Bronchial epithelial cell (primary cell): ENCODE measurements at regions not wholly inside any gene's neighbourhood (a gene's known extent, or its start where the extent isn't known, plus 50 kb on each side); places are given as distances from the start of the nearest gene placed in this dataset.

Experiments used
- DNase-seq: peaks from one replicate; pipeline ENCODE4 v3.0.0-alpha.2; 2010; ENCODE audit warnings: low read depth
- FAIRE-seq: peaks from 2 replicates; lab custom pipeline; 2011; peaks lifted over from hg19 to GRCh38; lab: Jason Lieb, UNC
- H3K27me3 ChIP-seq: 2 replicates; pipeline ENCODE4 v1.5.1; 2011; ENCODE audit warnings: low read length; ENCODE audit not compliant: control insufficient read depth, insufficient read depth
- H3K36me3 ChIP-seq: 2 replicates; pipeline ENCODE4 v1.5.1; 2011; ENCODE audit warnings: low read length; ENCODE audit not compliant: control insufficient read depth, insufficient read depth
- H3K4me3 ChIP-seq: 2 replicates; pipeline ENCODE4 v1.5.1; 2011; ENCODE audit warnings: mild to moderate bottlenecking, low read depth, low read length, control low read depth
- TF ChIP-seq, protein P1 (sequence below): IDR thresholded peaks from 2 replicates; pipeline ENCODE4 v1.5.1; 2011; ENCODE audit warnings: mild to moderate bottlenecking, moderate library complexity, low read length, control low read depth, inconsistent platforms; ENCODE audit not compliant: insufficient read depth, severe bottlenecking

DNA sequence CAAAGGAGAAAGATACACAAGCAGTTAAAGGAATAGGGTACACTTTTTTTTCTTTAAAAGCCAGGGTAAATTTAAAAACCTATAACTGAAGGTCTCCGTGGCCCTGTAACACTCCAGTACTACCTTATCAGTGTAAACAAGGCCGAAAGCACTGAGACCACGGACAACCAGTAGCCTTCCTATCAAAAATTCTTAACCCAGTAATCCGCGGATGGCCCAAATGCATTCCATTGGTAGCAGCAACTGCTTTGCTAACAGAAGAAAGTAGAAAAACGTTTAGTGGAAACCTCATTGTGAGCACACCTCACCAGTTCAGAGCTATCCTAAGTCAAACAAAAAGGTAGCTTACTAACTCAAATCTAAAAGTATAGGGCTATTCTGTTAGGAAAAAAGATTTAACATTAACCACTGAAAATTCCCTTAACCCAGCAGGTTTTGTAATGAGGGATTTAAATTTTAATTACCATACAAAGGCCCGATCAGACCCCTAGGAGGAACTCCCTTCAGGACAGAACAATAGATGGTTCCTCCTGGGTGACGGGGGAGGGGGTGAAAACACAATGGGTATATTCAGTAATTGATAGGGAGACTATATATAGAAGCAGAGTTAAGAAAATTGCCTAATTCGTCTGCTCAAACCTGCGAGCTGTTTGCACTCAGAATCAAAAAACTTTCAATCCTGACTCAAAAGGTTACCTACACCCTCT, 50.8 kb upstream of the CWC22 start:
- FAIRE-seq (no peak), DNase-seq (no peak)
- TF ChIP-seq, protein P1, sequence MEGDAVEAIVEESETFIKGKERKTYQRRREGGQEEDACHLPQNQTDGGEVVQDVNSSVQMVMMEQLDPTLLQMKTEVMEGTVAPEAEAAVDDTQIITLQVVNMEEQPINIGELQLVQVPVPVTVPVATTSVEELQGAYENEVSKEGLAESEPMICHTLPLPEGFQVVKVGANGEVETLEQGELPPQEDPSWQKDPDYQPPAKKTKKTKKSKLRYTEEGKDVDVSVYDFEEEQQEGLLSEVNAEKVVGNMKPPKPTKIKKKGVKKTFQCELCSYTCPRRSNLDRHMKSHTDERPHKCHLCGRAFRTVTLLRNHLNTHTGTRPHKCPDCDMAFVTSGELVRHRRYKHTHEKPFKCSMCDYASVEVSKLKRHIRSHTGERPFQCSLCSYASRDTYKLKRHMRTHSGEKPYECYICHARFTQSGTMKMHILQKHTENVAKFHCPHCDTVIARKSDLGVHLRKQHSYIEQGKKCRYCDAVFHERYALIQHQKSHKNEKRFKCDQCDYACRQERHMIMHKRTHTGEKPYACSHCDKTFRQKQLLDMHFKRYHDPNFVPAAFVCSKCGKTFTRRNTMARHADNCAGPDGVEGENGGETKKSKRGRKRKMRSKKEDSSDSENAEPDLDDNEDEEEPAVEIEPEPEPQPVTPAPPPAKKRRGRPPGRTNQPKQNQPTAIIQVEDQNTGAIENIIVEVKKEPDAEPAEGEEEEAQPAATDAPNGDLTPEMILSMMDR = no peak
- Histone ChIP-seq H3K36me3 (no peaks in the 10 kb centered on the region), H3K27me3 (no peaks in the 10 kb centered on the region), H3K4me3 (no peak overlapping the region)
